Suppressor macrophage treated with lipopolysaccharide for 1 hour (primary cell): ENCODE measurements at regions not wholly inside any gene's neighbourhood (a gene's known extent, or its start where the extent isn't known, plus 50 kb on each side); places are given as distances from the start of the nearest gene placed in this dataset.
"Not testable (repeated sequence)": the region's sequence is repeated elsewhere in the genome, so short reads cannot be mapped to it uniquely, and the experiment has no call there.

Experiments used
- DNase-seq, 3 donors: peaks; one replicate each; pipeline ENCODE4 v3.0.0-alpha.2; 2020 to 2022

GRCh38 chr2:123493687-123494086, 531.4 kb upstream of the CNTNAP5 start:
- DNase-seq: no peak

- DNase-seq: no peak
Measured at GRCh38 chr2:123495241-123495640, 529.8 kb upstream of the CNTNAP5 start.

- DNase-seq: no peak
Measured at GRCh38 chr2:123500346-123500745, 524.7 kb upstream of the CNTNAP5 start.

- no peak for DNase-seq
Measured at GRCh38 chr2:123500988-123501387, 524.1 kb upstream of the CNTNAP5 start.

- peak; percentile 2 to 20 (median 7) for DNase-seq
Measured at GRCh38 chr2:123502931-123503330, 522.2 kb upstream of the CNTNAP5 start.

GRCh38 chr2:123512547-123512946, 512.5 kb upstream of the CNTNAP5 start:
- no peak for DNase-seq

GRCh38 chr2:123513351-123513750, 511.7 kb upstream of the CNTNAP5 start:
- no peak for DNase-seq

- no peak for DNase-seq
Measured at GRCh38 chr2:123514613-123515207, 510.4 kb upstream of the CNTNAP5 start.

GRCh38 chr2:123518367-123518766, 506.7 kb upstream of the CNTNAP5 start:
- DNase-seq: no peak

GRCh38 chr2:123521854-123522253, 503.2 kb upstream of the CNTNAP5 start:
- DNase-seq: no peak

- not testable (repeated sequence) for DNase-seq
Measured at GRCh38 chr2:123522498-123522897, 502.6 kb upstream of the CNTNAP5 start.

GRCh38 chr2:123528996-123529707, 495.9 kb upstream of the CNTNAP5 start:
- DNase-seq: no peak

GRCh38 chr2:123530004-123530403, 495.1 kb upstream of the CNTNAP5 start:
- no peak for DNase-seq

GRCh38 chr2:123532126-123532525, 493.0 kb upstream of the CNTNAP5 start:
- DNase-seq: no peak

GRCh38 chr2:123532994-123533393, 492.1 kb upstream of the CNTNAP5 start:
- no peak for DNase-seq

GRCh38 chr2:123540291-123540690, 484.8 kb upstream of the CNTNAP5 start:
- no peak for DNase-seq

- no peak for DNase-seq
Measured at GRCh38 chr2:123546353-123546752, 478.7 kb upstream of the CNTNAP5 start.

GRCh38 chr2:123563515-123563914, 461.6 kb upstream of the CNTNAP5 start:
- DNase-seq: no peak

GRCh38 chr2:123566291-123566946, 458.7 kb upstream of the CNTNAP5 start:
- DNase-seq: no peak

GRCh38 chr2:123578016-123578415, 447.1 kb upstream of the CNTNAP5 start:
- DNase-seq: no peak

- peak in 1 of 3 donors; percentile 20 for DNase-seq
Measured at GRCh38 chr2:123596621-123597020, 428.5 kb upstream of the CNTNAP5 start.

- no peak for DNase-seq
Measured at GRCh38 chr2:123597988-123598387, 427.1 kb upstream of the CNTNAP5 start.

GRCh38 chr2:123606631-123607030, 418.5 kb upstream of the CNTNAP5 start:
- no peak for DNase-seq

- DNase-seq: no peak
Measured at GRCh38 chr2:123609077-123609476, 416.0 kb upstream of the CNTNAP5 start.
